Epidermal melanocyte (primary cell): ENCODE measurements at regions not wholly inside any gene's neighbourhood (a gene's known extent, or its start where the extent isn't known, plus 50 kb on each side); places are given as distances from the start of the nearest gene placed in this dataset.
"Not testable (repeated sequence)": the region's sequence is repeated elsewhere in the genome, so short reads cannot be mapped to it uniquely, and the experiment has no call there.

Experiments
- DNase-seq: peaks from one replicate; pipeline ENCODE4 v3.0.0; 2011; ENCODE audit warnings: low spot score; ENCODE audit not compliant: insufficient read length

- no peak for DNase-seq
Observed at GRCh38 chr7:3094701-3095445, 51.2 kb upstream of the CARD11 start.

- no peak for DNase-seq
Observed at GRCh38 chr7:3097734-3098133, 54.1 kb upstream of the CARD11 start.

- no peak for DNase-seq
Observed at GRCh38 chr7:3102159-3102558, 58.5 kb upstream of the CARD11 start.

GRCh38 chr7:3103614-3104398 lies 60.1 kb upstream of the CARD11 start:
- DNase-seq, result no peak

- no peak for DNase-seq
Observed at GRCh38 chr7:3105856-3106255, 62.2 kb upstream of the CARD11 start.

- no peak for DNase-seq
Observed at GRCh38 chr7:3106361-3106826, 62.7 kb upstream of the CARD11 start.

GRCh38 chr7:3107228-3107763 lies 63.6 kb upstream of the CARD11 start:
- no peak for DNase-seq

- no peak for DNase-seq
Observed at GRCh38 chr7:3107889-3108570, 64.4 kb upstream of the CARD11 start.

GRCh38 chr7:3109311-3109915 lies 65.7 kb upstream of the CARD11 start:
- DNase-seq, result no peak

GRCh38 chr7:3112479-3113134 lies 68.9 kb upstream of the CARD11 start:
- DNase-seq, result no peak

- DNase-seq, result no peak
Observed at GRCh38 chr7:3114917-3115316, 71.2 kb upstream of the CARD11 start.

GRCh38 chr7:3117081-3117480 lies 73.4 kb upstream of the CARD11 start:
- DNase-seq, result no peak

- DNase-seq, result no peak
Observed at GRCh38 chr7:3117488-3118231, 74.0 kb upstream of the CARD11 start.

GRCh38 chr7:3119352-3119927 lies 75.8 kb upstream of the CARD11 start:
- not testable (repeated sequence) for DNase-seq

- DNase-seq, result no peak
Observed at GRCh38 chr7:3119963-3120362, 76.3 kb upstream of the CARD11 start.

GRCh38 chr7:3120513-3120912 lies 76.8 kb upstream of the CARD11 start:
- no peak for DNase-seq

- no peak for DNase-seq
Observed at GRCh38 chr7:3128857-3129490, 85.3 kb upstream of the CARD11 start.

GRCh38 chr7:3133811-3134385 lies 90.2 kb upstream of the CARD11 start:
- DNase-seq, result no peak

GRCh38 chr7:3134745-3135144 lies 91.1 kb upstream of the CARD11 start:
- DNase-seq, result no peak
